Activated T-helper 1 cell treated with Interleukin-2 at 50 U/mL for 16 hours (primary cell): ENCODE measurements at regions not wholly inside any gene's neighbourhood (a gene's known extent, or its start where the extent isn't known, plus 50 kb on each side); places are given as distances from the start of the nearest gene placed in this dataset.
A peak's percentile ranks its signal among the peaks of the same experiment; 100 is the strongest.
"Not testable (repeated sequence)": the region's sequence is repeated elsewhere in the genome, so short reads cannot be mapped to it uniquely, and the experiment has no call there.

Experiments
- DNase-seq: peaks from one replicate; pipeline ENCODE4 v3.0.0-alpha.2; 2020; ENCODE audit warnings: low read depth

DNA sequence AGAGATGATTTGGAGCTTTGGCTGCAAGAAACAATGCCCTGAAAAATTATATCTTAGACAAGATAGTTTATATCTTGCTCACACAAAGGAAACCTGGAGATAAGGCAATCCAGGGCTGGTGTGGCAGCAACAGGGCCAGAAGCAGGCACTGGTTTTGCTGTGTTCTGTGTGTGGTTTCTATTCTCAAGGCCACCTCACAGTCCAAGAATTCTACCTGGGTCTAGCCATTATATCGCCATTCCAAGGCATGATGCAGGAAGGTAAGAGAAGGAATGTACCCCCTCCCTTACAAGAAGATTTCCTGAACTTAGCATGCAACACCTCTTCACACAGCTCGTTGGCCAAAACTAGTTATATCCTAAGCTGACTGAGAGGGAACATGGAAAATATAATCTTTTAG is 74.5 kb upstream of the MEGF10 start:
- no peak for DNase-seq

DNA sequence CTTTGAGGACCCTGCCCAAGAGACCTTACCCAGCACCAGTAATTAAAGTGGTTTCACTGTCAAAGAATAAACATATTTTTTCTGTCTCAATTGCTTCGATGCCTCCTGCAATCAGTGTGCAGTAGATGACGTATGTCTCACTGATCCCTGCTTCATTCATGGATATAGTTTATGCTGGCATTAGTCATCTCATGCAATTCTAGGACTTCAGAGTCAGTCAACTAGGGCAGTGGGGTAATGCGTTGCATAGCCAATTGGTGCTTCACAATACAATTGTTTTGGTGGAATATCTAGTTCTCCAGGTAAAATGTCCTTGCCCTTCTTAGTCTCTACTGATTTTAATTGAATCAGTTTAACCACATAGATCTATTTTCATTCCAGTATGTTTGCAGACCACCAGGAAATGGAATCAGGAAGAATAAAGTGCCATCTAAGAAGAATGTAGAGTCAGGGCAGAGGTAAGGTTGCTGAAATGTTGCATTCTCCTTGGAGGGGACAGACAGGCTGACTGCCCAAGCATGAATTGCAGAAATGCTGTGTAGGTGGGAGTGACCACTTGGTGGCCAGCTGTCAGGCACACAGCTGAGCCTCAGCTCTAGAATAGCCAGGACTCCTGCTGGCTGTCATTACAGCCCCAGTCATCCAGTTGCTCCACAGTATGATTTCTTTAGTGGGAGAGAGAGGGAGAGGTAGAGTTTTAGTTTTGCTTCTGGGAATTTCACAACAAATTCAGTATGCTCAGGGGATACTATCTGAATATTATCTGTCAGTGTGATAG is 73.5 kb upstream of the MEGF10 start:
- DNase-seq: no peak

DNA sequence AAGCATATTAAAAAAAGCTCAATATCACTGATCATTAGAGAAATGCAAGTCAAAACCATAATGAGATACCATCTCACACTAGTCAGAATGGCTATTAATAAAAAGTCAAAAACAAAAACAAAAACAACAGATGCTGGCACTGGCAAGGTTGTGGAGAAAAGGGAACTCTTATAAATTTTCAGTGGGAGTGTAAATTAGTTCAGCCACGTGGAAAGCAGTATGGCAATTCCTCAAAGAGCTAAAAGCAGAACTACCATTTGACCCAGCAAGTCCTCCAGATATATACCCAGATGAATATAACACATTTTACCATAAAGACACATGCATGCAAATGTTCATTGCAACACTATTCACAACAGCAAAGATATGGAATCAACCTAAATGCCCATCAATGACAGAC is 68.7 kb upstream of the MEGF10 start:
- not testable (repeated sequence) for DNase-seq

DNA sequence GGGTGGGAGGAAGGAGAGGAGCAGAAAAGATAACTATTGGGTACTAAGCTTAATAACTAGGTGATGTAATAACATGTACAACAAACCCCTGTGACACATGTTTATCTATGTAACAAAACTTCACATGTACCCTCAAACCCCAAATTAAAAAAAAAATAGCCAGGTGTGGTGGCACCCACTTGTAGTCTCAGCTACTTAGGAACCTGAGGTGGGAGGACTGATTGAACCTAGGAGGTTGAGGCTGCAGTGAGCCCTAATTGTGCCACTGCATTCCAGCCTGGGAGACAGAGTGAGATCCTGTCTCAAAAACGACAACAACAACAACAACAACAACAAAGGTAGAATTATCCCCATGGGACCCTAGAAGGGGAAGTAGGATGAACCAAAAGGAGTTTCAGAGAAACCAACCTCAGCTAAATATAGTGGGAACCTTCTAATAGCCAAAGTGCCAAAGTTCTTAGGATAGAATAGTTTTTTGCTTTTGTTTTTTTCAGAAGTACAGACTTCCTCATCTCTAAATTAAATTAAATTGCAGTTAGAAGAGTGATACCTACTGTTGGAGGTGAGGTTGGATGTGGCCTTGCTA is 67.9 kb upstream of the MEGF10 start:
- DNase-seq: not testable (repeated sequence)

DNA sequence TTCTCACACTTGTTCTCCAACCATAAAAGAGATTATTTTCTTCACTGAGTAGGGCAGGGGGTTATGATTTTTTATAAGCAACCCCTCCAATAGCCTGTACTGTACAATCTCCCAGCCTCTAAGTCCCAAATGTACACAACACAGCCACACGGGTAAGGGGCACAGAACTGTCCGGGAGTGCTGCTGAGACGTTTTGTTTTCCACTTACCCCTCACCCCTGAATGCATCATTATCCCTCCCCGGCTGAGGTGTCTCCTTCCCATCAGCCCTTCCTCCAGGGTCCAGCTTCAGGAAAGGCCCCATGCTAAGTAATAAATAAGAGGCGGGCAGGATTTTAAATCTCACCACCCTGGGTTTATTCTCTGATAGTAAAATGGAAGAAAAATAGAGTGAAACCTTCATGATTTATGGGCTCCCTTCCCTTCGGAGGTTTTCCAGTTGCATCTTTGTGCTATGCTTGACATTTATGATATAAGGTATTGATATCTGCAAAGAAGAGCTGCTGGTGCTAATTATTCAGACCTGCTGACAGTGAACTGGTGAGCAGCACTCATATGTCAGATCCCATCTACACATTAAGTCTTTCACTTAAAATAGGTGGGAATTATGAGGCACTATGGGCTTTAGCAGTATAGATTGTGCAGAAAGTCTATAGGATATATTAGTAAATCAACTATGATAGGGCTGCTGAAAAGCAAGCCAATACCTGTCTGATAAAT is 67.2 kb upstream of the MEGF10 start:
- no peak for DNase-seq

DNA sequence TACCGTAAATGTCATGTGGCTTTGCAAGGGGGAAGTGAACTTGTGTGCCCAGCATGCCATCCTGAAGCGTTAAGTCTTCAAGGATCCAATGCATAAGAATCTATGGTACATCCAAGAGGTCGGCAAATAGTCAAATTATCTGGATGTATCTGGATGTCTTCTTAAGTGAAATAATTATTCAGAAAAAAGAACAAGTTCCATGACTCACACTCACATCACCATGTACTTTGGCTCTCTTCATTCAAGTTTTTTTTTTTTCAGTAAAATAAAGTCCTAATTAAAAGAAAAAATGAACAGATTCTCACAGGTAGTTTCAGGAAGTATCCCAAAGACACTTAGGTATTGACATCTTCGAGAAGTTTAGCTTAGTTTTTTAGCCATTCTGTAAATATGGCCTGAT is 62.7 kb upstream of the MEGF10 start:
- no peak for DNase-seq

DNA sequence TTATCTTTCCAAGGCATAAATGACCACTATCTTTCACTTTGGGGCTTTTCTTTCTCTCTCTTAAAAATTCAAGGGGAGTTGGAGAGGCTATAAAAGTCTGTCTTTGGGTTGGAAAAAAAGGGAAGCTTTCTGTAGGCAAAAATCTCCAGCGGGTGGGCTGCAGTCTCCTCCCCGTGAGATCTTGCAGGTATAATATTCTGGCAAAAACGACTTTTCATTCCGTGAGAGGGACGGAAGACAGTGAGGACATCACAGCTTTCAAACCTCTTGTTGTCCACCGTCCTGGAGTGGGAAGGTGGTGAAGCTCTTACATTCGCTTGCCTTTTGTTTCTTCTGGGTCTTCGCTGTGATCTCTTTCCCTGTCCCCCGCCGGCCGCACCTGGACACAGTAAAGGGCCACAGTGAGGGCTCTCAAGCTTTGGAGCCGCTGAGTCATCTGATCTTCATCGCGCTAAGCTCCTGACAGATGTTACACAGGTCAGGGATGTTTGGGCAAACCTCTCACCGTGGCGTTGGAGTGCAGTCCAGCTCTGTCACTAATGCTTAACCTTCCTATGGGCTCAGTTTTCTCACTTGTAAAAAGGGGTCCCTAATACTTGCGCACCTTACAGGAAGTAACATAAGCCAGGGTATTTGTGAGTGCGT is 61.9 kb upstream of the MEGF10 start:
- no peak for DNase-seq

DNA sequence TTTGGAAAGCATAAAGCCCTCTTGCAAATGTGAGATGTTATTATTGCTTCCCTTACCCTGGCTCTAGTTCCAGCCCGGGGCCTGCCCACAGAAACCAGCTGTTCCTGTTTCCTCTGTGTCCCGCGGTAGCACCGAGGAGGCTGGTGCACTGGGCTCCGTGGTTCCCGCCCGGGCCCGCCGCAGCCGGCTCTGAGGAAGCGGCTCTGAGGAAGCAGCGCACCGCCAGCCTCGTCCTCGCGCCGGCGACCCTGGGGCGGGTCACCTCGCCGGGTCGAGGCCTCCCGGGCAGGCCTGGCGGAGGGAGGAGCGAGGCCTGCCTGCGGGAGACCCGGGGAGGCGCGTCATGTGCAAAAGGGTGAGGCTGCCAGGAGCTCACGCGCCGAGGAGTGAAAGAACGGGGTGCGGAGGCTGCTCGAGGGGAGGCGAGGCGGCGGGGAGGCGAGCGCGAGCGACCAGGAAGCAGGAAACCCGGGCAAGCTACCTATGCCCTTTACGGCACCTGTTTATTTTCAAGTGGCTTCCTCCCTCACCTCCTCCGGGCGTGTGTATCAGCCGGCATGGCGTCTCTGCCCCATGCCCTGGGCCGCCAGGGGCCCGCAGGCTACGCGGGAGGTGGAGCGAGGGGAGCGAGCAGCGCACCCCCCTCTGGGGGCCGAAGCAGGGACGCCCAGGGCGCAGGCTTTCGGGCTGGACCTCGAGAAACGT is 61.3 kb upstream of the MEGF10 start:
- DNase-seq: peak; percentile 39

DNA sequence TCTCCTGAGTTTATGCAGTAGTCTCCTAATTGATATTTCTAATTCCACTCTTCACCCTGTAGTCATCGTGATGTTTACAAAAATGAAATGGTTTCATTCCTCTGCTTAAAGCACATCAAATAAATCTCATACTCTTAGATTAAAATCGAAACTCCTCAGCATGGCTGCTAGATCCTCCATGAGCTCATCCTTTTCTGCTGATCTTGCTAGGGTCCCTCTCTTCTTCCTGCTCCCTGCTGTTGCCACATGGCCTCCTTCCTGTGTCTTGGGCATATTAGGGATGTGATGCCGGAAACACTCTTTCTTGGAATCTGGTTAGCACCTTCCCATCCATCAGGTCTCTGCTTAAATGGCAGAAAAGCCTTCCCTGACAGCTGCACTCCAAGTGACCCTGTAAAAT is 59.5 kb upstream of the MEGF10 start:
- no peak for DNase-seq

DNA sequence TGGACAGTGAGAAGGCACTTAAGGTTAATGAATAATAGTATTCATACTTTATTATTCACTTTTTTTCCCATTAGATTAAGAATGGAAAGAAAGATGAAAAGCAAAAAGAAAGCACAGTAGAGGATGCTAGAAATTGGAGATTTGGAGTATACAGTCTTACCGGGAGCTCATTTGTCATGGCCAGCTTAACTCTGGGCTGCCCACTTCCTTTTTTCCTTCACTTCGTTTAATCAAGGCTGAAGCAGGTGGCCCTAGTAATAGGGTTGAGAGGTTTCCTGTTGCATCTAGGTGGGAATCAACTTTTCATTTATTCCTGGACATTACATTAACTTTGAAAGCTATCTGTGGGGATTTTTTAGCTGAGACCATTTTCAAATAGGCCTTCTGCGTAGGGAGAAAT is 57.0 kb upstream of the MEGF10 start:
- no peak for DNase-seq

DNA sequence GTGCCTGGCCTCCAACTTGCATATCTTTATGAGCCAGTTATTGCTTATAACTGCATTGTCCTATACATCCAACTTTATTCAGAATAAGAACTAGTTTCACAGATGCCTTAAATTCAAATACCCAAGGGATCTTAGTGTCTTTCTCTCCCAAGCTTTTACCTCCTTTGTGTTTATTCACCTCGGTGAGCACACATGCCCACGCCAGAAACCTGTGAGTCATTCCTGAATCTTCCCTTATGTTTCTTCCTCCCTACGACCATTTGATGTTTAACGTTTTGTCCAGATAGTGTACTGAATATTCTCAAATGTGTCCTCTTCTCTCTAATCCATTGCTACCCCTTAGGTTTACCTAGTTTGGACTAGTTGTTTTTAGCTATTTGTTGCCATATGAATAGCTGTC is 55.5 kb upstream of the MEGF10 start:
- no peak for DNase-seq

DNA sequence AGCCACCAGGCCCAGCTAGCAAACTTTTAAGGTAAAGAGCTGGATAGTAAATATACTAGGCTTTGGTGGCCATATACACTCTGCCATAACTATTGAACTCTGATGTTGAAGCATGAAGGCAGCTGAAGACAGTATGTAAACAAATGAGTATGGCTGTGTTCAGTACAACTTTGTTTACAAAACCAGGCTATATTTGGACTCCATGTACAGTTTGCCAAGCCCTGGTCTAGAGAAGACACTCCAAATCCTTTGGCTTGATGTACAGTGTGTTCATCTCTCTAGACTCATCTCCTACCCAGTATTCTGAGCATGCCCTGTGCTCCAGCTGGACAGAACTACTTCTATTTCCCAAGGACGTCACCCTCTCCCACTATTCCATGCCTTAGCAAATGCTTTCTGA is 54.3 kb upstream of the MEGF10 start:
- DNase-seq: no peak
